Keratinocyte (primary cell): ENCODE measurements at regions not wholly inside any gene's neighbourhood (a gene's known extent, or its start where the extent isn't known, plus 50 kb on each side); places are given as distances from the start of the nearest gene placed in this dataset.

ENCODE experiments used
- DNase-seq: peaks from one replicate; pipeline ENCODE4 v3.0.0-alpha.2; 2011; ENCODE audit warnings: low read depth, missing footprints, low spot score
- FAIRE-seq: peaks from 2 replicates; lab custom pipeline; 2011; peaks lifted over from hg19 to GRCh38; lab: Jason Lieb, UNC
- H2AFZ ChIP-seq: 2 replicates; pipeline ENCODE4 v1.6.0; 2012; ENCODE audit warnings: low read length, control low read depth, inconsistent platforms; ENCODE audit not compliant: control insufficient read depth
- H3K27ac ChIP-seq: 2 replicates; pipeline ENCODE4 v1.5.1; 2011; ENCODE audit warnings: low read length; ENCODE audit not compliant: control insufficient read depth, insufficient read depth
- H3K27me3 ChIP-seq: 3 replicates; pipeline ENCODE4 v1.6.0; 2011; ENCODE audit warnings: low read length; ENCODE audit not compliant: control insufficient read depth, insufficient read depth; ENCODE audit errors: extremely low read depth
- H3K36me3 ChIP-seq, 2 experiments: 2 replicates in 1 of 2; 3 replicates in 1 of 2; pipeline ENCODE4 v1.5.1; 2011; ENCODE audit warnings: low read length in 2 of 2, mild to moderate bottlenecking in 1 of 2; ENCODE audit not compliant: control insufficient read depth in 2 of 2, insufficient read depth in 2 of 2; ENCODE audit errors: extremely low read depth in 1 of 2
- H3K4me1 ChIP-seq: 3 replicates; pipeline ENCODE4 v1.5.1; 2011; ENCODE audit warnings: low read length; ENCODE audit not compliant: control insufficient read depth, insufficient read depth; ENCODE audit errors: extremely low read depth
- H3K4me2 ChIP-seq: 3 replicates; pipeline ENCODE4 v1.6.0; 2011; ENCODE audit warnings: low read depth, low read length; ENCODE audit not compliant: control insufficient read depth, insufficient read depth; ENCODE audit errors: extremely low read depth
- H3K4me3 ChIP-seq, 3 experiments: fragments of 200-600 bp in 1 of 3; sonication (generic) in 1 of 3; 2 replicates in 2 of 3; 3 replicates in 1 of 3; pipeline ENCODE4 v1.5.1; 2011 to 2016; ENCODE audit warnings: low read length in 3 of 3, mild to moderate bottlenecking in 3 of 3, control low read depth in 2 of 3, inconsistent platforms in 1 of 3, low read depth in 1 of 3, mixed read lengths in 1 of 3, mixed run types in 1 of 3, moderate library complexity in 1 of 3; ENCODE audit not compliant: control insufficient read depth in 2 of 3, insufficient read depth in 2 of 3; ENCODE audit errors: extremely low read depth in 1 of 3
- H3K79me2 ChIP-seq: 2 replicates; pipeline ENCODE4 v1.6.0; 2012; ENCODE audit warnings: low read length; ENCODE audit not compliant: control insufficient read depth, insufficient read depth
- H3K9ac ChIP-seq: 3 replicates; pipeline ENCODE4 v1.6.0; 2011; ENCODE audit warnings: low read length; ENCODE audit not compliant: control insufficient read depth, insufficient read depth; ENCODE audit errors: extremely low read depth
- H3K9me1 ChIP-seq: 3 replicates; pipeline ENCODE4 v1.6.0; 2011; ENCODE audit warnings: low read length; ENCODE audit not compliant: control insufficient read depth, insufficient read depth; ENCODE audit errors: extremely low read depth
- H3K9me3 ChIP-seq: 2 replicates; pipeline ENCODE4 v1.5.1; 2012; ENCODE audit warnings: low read depth, low read length; ENCODE audit not compliant: control insufficient read depth
- H4K20me1 ChIP-seq: 3 replicates; pipeline ENCODE4 v1.6.0; 2011; ENCODE audit warnings: low read length; ENCODE audit not compliant: control insufficient read depth, insufficient read depth; ENCODE audit errors: extremely low read depth
- CTCF ChIP-seq, 3 experiments: IDR thresholded peaks in 1 of 3; conservative IDR thresholded peaks in 1 of 3; optimal IDR thresholded peaks in 1 of 3; 2 replicates in 2 of 3; 3 replicates in 1 of 3; pipeline versions ENCODE3 to v1.5.1; 2011; ENCODE audit warnings: low read length in 3 of 3, mild to moderate bottlenecking in 3 of 3, moderate library complexity in 2 of 3, control low read depth in 1 of 3, inconsistent platforms in 1 of 3; ENCODE audit not compliant: insufficient read depth in 2 of 3; ENCODE audit errors: extremely low read depth in 1 of 3
- EZH2 ChIP-seq: IDR thresholded peaks from one replicate; pipeline ENCODE4 v1.6.1; 2012; ENCODE audit warnings: inconsistent platforms, mild to moderate bottlenecking, low read length, moderate library complexity
- dilution Hi-C: fragments of 300-500 bp; cut with MboI; formaldehyde crosslinking; loops from one replicate; pipeline ENCODE4 v1.7.0; 2020; ENCODE audit warnings: low sequenced_read_pairs; ENCODE audit not compliant: extremely low pct_ligation_motif_present

- FAIRE-seq (no peak), DNase-seq (no peak)
- H2AFZ ChIP-seq: no peak overlapping the region
Observed at GRCh38 chr5:2249026-2249425, 366.3 kb upstream of the IRX4 start.

GRCh38 chr5:2242539-2242938 is 359.8 kb upstream of the IRX4 start:
- FAIRE-seq (no peak), DNase-seq (no peak)
- Histone ChIP-seq H3K4me3 (no peak overlapping the region), H3K9me3 (no peaks in the 10 kb centered on the region), H3K27me3 (no peaks in the 10 kb centered on the region), H3K9me1 (no peaks in the 10 kb centered on the region), H2AFZ (no peak overlapping the region), H3K27ac (no peak overlapping the region), H3K4me2 (no peak overlapping the region), H4K20me1 (no peaks in the 10 kb centered on the region), H3K4me1 (no peaks in the 10 kb centered on the region), H3K9ac (no peak overlapping the region), H3K36me3 (no peaks in the 10 kb centered on the region), H3K79me2 (no peaks in the 10 kb centered on the region)
- no peak for TF ChIP-seq EZH2
- no peak for TF ChIP-seq CTCF (optimal IDR thresholded peaks at IDR 0.05 in 1 of 3, IDR thresholded peaks at IDR 0.05 in 1 of 3, conservative IDR thresholded peaks at IDR 0.05 in 1 of 3; ENCODE audit: extremely low read depth in 1 of 3, insufficient read depth in 2 of 3, low read length in 3 of 3)
- dilution Hi-C loops: no loop called here

More at GRCh38 chr5:2249026-2249425, 366.3 kb upstream of the IRX4 start:
- H3K9me3 ChIP-seq: no peaks in the 10 kb centered on the region
- no peaks in the 10 kb centered on the region for H4K20me1 ChIP-seq
- H3K36me3 ChIP-seq: no peaks in the 10 kb centered on the region
- no peak overlapping the region for H3K9ac ChIP-seq
- no peaks in the 10 kb centered on the region for H3K27me3 ChIP-seq
- no peaks in the 10 kb centered on the region for H3K9me1 ChIP-seq
- H3K4me1 ChIP-seq: no peaks in the 10 kb centered on the region
- H3K4me2 ChIP-seq: no peak overlapping the region
- H3K4me3 ChIP-seq: no peak overlapping the region
- TF ChIP-seq CTCF (optimal IDR thresholded peaks at IDR 0.05 in 1 of 3, IDR thresholded peaks at IDR 0.05 in 1 of 3, conservative IDR thresholded peaks at IDR 0.05 in 1 of 3; ENCODE audit: extremely low read depth in 1 of 3, insufficient read depth in 2 of 3, low read length in 3 of 3) (no peak), EZH2 (no peak)
- H3K27ac ChIP-seq: no peak overlapping the region
- dilution Hi-C loops: no loop called here
- H3K79me2 ChIP-seq: no peaks in the 10 kb centered on the region
